SU-DHL-6 (cell line): ENCODE measurements at regions not wholly inside any gene's neighbourhood (a gene's known extent, or its start where the extent isn't known, plus 50 kb on each side); places are given as distances from the start of the nearest gene placed in this dataset.
"Not testable (repeated sequence)": the region's sequence is repeated elsewhere in the genome, so short reads cannot be mapped to it uniquely, and the experiment has no call there.

Experiments used
- EZH2phosphoT487 ChIP-seq: fragments of 200-600 bp; sonication (generic), shearing (Covaris generic); conservative IDR thresholded peaks from 2 replicates; pipeline ENCODE4 v1.6.1; 2018; ENCODE audit warnings: mild to moderate bottlenecking, antibody characterized with exemption, low read length, moderate library complexity, mixed read lengths
- TF ChIP-seq, protein P1 (sequence below): fragments of 200-600 bp; sonication (generic); IDR thresholded peaks from one replicate; pipeline ENCODE4 v1.5.1; 2017; ENCODE audit warnings: antibody characterized with exemption, mild to moderate bottlenecking, low read length, moderate library complexity; ENCODE audit not compliant: insufficient read depth, poor library complexity, severe bottlenecking

DNA sequence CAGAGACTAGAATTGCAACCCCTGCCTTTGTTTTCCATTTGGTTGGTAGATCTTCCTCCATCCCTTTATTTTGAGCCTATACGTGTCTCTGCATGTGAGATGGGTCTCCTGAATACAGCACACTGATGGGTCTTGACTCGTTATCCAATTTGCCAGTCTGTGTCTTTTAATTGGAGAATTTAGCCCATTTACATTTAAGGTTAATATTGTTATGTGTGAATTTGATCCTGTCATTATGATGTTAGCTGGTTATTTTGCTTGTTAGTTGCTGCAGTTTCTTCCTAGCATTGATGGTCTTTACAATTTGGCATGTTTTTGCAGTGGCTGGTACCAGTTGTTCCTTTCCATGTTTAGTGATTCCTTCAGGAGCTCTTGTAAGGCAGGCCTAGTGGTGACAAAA lies 182.5 kb downstream of the MTCL1 start:
- TF ChIP-seq, protein P1, sequence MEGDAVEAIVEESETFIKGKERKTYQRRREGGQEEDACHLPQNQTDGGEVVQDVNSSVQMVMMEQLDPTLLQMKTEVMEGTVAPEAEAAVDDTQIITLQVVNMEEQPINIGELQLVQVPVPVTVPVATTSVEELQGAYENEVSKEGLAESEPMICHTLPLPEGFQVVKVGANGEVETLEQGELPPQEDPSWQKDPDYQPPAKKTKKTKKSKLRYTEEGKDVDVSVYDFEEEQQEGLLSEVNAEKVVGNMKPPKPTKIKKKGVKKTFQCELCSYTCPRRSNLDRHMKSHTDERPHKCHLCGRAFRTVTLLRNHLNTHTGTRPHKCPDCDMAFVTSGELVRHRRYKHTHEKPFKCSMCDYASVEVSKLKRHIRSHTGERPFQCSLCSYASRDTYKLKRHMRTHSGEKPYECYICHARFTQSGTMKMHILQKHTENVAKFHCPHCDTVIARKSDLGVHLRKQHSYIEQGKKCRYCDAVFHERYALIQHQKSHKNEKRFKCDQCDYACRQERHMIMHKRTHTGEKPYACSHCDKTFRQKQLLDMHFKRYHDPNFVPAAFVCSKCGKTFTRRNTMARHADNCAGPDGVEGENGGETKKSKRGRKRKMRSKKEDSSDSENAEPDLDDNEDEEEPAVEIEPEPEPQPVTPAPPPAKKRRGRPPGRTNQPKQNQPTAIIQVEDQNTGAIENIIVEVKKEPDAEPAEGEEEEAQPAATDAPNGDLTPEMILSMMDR: not testable (repeated sequence)
- TF ChIP-seq EZH2phosphoT487: not testable (repeated sequence)
